ENCODE measurements at regions not wholly inside any gene's neighbourhood (a gene's known extent, or its start where the extent isn't known, plus 50 kb on each side); places are given as distances from the start of the nearest gene placed in this dataset.

DNA sequence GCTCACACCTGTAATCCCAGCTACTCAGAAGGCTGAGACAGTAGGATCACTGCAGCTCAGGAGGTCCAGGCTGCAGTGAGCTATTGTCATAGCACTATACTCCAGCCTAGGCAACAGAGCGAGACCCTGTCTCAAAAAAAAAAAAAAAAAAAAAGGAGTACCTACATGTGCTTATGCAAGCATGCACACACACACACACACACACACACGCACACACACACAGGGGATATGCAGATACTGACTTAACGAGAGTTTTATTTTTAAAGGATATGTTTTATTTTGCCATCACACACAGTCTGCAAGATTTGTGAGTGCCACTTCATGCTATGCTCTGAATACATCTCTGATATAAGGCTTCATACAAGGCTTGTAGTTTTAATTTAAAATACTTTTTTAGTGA lies 479.3 kb downstream of the NEBL start:
- ATAC-seq (ENCODE audit: low read depth) (no peak), DNase-seq (ENCODE audit: low spot score) (no peak)
- Histone ChIP-seq H3K4me1 (ENCODE audit: insufficient read depth, poor library complexity, severe bottlenecking) (no peaks in the 10 kb centered on the region), H3K9me3 (ENCODE audit: severe bottlenecking) (no peaks in the 10 kb centered on the region), H3K36me3 (ENCODE audit: low read depth) (no peaks in the 10 kb centered on the region), H3K4me3 (ENCODE audit: severe bottlenecking) (no peak overlapping the region), H3K27me3 (ENCODE audit: insufficient read depth, poor library complexity, severe bottlenecking) (no peaks in the 10 kb centered on the region), H3K27ac (ENCODE audit: poor library complexity, severe bottlenecking) (no peak overlapping the region)
- TF ChIP-seq, protein P1, sequence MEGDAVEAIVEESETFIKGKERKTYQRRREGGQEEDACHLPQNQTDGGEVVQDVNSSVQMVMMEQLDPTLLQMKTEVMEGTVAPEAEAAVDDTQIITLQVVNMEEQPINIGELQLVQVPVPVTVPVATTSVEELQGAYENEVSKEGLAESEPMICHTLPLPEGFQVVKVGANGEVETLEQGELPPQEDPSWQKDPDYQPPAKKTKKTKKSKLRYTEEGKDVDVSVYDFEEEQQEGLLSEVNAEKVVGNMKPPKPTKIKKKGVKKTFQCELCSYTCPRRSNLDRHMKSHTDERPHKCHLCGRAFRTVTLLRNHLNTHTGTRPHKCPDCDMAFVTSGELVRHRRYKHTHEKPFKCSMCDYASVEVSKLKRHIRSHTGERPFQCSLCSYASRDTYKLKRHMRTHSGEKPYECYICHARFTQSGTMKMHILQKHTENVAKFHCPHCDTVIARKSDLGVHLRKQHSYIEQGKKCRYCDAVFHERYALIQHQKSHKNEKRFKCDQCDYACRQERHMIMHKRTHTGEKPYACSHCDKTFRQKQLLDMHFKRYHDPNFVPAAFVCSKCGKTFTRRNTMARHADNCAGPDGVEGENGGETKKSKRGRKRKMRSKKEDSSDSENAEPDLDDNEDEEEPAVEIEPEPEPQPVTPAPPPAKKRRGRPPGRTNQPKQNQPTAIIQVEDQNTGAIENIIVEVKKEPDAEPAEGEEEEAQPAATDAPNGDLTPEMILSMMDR (IDR thresholded peaks at IDR 0.05; ENCODE audit: poor library complexity, severe bottlenecking): no peak

DNA sequence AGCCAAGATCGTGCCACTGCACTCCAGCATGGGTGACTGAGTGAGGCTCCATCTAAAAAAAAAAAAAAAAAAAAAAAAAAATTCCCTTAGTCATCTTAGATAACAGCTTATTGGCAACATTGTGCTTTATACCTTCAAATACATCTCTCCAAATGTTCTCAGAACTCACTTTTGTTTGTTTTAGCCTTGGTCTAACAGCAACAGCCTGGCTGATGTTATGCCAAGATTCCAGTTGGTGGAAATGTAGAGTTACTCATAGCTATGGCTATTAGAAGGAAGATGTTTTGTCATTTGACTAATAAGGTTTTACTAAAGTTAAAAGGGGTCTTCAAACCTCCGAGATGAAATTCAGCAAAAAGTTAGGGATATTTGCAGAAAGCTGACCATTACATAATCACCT lies 481.4 kb downstream of the NEBL start:
- Histone ChIP-seq H3K36me3 (ENCODE audit: low read depth) (no peaks in the 10 kb centered on the region), H3K4me3 (ENCODE audit: severe bottlenecking) (no peak overlapping the region), H3K4me1 (ENCODE audit: insufficient read depth, poor library complexity, severe bottlenecking) (no peaks in the 10 kb centered on the region), H3K27me3 (ENCODE audit: insufficient read depth, poor library complexity, severe bottlenecking) (no peaks in the 10 kb centered on the region), H3K9me3 (ENCODE audit: severe bottlenecking) (no peaks in the 10 kb centered on the region), H3K27ac (ENCODE audit: poor library complexity, severe bottlenecking) (no peak overlapping the region)
- ATAC-seq (ENCODE audit: low read depth): no peak
- no peak for DNase-seq (ENCODE audit: low spot score)
- TF ChIP-seq, protein P1 (IDR thresholded peaks at IDR 0.05; ENCODE audit: poor library complexity, severe bottlenecking): no peak

DNA sequence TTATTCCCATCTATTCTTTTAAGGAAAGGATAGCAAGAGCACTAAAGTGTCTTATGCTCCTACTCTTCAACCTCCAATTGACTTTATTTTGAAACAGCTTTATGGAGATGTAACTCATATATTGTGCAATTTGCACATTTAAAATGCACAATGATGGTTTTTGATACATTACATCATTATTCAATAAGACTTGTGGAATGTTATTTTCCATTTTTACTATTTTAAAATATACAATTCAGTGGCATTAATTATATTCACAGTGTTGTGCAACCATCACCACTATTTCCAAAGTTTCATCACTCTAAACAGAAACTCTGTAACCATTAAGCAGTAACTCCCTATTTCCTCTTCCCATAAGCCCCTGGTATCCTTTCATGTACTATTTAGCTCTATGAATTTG lies 489.8 kb downstream of the NEBL start:
- Histone ChIP-seq H3K36me3 (ENCODE audit: low read depth) (no peaks in the 10 kb centered on the region), H3K27ac (ENCODE audit: poor library complexity, severe bottlenecking) (no peak overlapping the region), H3K4me3 (ENCODE audit: severe bottlenecking) (no peak overlapping the region), H3K9me3 (ENCODE audit: severe bottlenecking) (no peaks in the 10 kb centered on the region), H3K27me3 (ENCODE audit: insufficient read depth, poor library complexity, severe bottlenecking) (no peaks in the 10 kb centered on the region), H3K4me1 (ENCODE audit: insufficient read depth, poor library complexity, severe bottlenecking) (no peaks in the 10 kb centered on the region)
- DNase-seq (ENCODE audit: low spot score) (no peak), ATAC-seq (ENCODE audit: low read depth) (no peak)
- TF ChIP-seq, protein P1 (IDR thresholded peaks at IDR 0.05; ENCODE audit: poor library complexity, severe bottlenecking): no peak

DNA sequence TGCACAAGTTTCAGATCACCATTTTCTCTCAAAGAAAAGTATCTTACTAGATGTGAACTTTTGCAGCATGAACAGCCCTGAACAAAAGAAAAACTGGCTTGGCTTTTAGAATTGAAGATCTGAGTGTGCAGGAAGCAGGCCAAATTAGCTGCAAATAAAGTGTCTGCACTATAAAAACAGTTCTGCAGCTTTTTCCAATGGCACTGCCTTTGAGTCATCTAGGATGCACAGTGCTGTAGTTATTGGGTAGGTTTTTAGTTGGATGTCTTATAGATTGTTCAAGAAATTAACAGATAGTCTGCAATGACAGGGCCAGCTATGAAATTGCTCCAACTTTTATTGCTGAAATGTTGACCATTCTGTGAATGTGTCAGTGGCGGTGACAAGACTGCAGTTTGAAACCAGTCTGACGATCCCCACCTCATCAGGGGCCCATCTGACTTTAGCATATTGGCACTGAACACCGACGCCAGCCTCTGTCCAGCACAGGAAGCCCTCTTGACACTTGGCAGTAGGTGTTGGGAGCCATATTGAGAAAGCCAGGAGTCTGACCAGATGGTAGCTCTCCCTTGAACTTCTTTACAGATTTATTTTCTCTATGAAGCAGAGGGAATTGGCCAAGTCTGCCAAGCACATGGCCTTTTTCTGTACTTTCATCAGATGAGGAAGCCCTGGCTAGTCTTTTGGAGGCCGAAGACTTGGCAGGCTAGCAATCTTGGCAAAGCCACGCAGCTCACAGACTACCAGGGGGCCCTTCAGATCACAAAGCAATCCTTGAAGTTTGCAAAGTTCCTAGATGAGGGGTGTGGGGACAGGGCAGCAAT lies 490.6 kb downstream of the NEBL start:
- Histone ChIP-seq H3K36me3 (ENCODE audit: low read depth) (no peaks in the 10 kb centered on the region), H3K27ac (ENCODE audit: poor library complexity, severe bottlenecking) (no peak overlapping the region), H3K27me3 (ENCODE audit: insufficient read depth, poor library complexity, severe bottlenecking) (no peaks in the 10 kb centered on the region), H3K4me1 (ENCODE audit: insufficient read depth, poor library complexity, severe bottlenecking) (no peaks in the 10 kb centered on the region), H3K4me3 (ENCODE audit: severe bottlenecking) (no peak overlapping the region), H3K9me3 (ENCODE audit: severe bottlenecking) (no peaks in the 10 kb centered on the region)
- ATAC-seq (ENCODE audit: low read depth): no peak
- no peak for DNase-seq (ENCODE audit: low spot score)
- TF ChIP-seq, protein P1 (IDR thresholded peaks at IDR 0.05; ENCODE audit: poor library complexity, severe bottlenecking): no peak

DNA sequence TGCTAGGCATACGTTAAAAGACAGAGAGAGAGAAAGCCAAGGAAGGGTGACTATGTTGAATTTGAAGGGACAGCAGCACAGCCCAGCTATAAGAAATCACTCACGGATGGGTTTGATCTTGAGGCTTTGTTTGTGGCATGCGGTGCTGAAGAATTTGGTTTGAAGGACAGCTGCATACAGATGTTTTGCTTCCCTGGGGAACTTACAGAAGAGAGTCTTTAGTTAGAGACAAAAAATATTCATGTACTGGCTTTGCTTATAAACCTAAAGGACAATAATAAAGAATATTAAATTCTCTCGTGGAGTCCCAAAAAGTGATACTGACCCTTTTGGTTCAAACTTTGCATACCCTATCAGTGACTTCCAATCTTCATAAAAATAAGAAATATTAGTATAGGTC lies 491.4 kb downstream of the NEBL start:
- Histone ChIP-seq H3K27me3 (ENCODE audit: insufficient read depth, poor library complexity, severe bottlenecking) (no peaks in the 10 kb centered on the region), H3K4me1 (ENCODE audit: insufficient read depth, poor library complexity, severe bottlenecking) (no peaks in the 10 kb centered on the region), H3K36me3 (ENCODE audit: low read depth) (no peaks in the 10 kb centered on the region), H3K4me3 (ENCODE audit: severe bottlenecking) (no peak overlapping the region), H3K27ac (ENCODE audit: poor library complexity, severe bottlenecking) (no peak overlapping the region), H3K9me3 (ENCODE audit: severe bottlenecking) (no peaks in the 10 kb centered on the region)
- DNase-seq (ENCODE audit: low spot score) (no peak), ATAC-seq (ENCODE audit: low read depth) (no peak)
- TF ChIP-seq, protein P1 (IDR thresholded peaks at IDR 0.05; ENCODE audit: poor library complexity, severe bottlenecking): no peak

Measured in RWPE2 (cell line).